Fibroblast of gingiva (primary cell): ENCODE measurements at regions not wholly inside any gene's neighbourhood (a gene's known extent, or its start where the extent isn't known, plus 50 kb on each side); places are given as distances from the start of the nearest gene placed in this dataset.

ENCODE experiments used
- DNase-seq: peaks from one replicate; pipeline ENCODE4 v3.0.0-alpha.2; 2011; ENCODE audit warnings: low read depth

DNA sequence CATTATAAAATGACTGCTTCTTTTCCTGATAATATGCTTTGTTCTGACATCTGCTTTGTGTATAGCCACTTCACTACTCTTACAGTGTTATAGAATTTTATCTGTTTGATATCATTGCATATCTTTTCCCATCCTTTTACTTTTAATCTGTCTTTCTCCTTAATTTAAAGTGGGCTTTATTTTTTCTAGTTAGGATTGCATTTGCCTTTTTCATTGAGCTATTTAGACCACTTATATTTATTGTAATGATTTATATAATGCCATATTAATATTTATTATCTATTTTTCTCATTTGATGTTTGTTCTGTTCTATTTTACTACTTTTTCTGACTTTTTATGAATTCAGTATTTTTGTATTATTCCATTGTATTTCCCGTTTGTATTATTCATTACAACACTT lies 758.7 kb downstream of the TMEM182 start:
- no peak for DNase-seq

DNA sequence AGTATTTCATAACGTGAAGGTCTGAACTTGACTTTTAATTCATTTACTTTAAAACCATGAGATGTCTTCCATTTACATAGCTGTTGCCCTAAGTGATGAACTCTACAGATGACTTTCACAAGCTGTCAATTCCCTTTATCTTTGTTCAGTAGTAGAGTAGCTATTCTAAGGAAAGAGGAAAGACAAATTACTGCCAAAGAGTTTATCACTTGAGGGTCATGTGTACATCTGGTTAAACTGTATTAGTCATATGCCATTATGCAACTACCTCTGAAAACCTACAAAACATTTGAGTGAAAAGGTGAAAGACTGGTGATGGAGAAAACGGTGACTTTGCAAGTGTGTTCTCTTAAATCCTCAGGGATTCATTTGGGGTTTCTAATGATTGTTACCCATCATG lies 763.9 kb downstream of the TMEM182 start:
- no peak for DNase-seq

DNA sequence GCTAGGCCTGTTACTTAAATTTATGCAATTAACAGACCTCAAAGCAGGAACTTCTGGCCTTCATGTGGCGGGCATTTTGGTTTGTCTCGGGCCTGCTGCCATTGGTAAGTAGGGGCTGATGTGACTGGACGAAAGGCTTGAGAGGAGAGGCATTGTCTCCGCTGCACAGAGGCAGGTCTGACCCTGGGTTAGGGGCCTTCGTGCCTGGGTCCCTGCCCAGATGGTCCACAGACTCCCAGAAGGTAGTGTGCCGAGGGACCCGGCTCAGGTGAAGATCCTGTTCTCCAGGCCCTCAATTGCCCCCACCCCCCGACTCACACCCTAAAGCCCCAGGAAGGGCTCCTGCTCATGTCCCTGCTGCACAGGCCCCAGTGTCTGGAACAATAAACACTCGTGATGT lies 764.9 kb downstream of the TMEM182 start:
- no peak for DNase-seq

DNA sequence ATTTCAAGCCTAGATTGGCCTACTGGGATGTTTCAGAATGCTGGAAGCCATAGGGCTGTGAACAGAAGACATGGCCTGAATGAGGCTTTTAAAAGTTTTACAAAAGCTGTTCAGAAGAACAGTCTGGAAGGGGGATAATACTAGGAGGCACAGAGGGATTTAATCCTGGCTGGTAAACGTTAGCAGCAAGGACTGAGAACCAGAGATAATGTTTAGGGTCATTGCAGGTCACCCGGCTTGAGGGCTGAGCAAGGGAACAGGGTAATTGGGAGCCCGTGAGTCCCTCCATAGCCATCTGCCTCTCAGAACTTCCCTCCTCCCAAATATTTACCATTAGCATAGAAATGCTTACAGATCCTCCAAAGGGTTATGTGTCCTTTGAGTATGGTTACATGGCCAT lies 765.4 kb downstream of the TMEM182 start:
- no peak for DNase-seq

DNA sequence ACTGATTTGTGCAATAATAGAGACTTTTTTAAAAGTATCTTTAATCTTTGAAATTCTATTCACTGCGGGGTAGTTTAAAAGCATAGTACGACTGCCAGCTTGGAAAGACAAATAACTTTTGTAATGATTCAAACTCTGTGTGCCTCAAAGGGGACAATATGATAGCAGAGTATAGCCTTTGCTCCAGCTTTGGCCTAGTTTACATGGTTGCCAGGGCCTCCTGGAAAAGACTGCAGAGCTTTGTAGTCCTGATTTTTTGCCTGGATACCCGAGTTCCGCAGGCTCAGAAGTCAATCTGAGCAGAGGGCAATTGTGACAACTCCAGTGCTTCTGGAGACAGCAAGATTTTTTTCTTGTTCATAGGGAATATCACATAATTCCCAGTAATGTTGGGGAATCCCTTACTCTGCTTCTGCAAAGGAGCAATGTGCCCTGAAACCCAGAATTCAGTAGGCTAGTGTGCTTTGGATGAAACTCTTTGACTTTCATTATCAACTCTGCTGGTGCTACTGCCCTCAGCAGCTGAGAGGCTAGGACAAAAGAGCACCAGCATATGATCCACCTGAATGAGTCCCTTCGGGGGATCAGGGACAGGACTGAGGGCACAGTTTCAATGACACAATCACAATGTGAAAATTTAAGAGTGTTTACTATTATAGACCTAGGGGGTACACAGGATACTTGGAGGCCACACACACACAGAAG lies 768.1 kb downstream of the TMEM182 start:
- DNase-seq, result no peak

DNA sequence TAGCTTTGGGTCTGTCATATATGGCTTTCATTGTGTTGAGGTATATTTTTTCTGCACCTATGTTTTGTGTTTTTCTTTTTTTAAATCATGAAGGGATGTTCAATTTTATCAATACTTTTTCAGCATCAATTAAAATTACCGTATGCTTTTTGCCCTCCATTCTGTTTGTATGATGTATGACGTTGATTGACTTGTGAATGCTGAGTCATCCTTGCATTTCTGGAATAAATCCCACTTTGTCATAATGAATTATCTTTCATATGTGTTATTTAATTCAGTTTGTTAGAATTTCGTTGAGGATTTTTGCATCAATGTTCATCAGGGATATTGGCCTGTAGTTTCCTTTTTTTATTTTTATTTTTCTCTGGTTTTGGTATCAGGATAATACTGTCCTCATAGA lies 790.9 kb downstream of the TMEM182 start:
- no peak for DNase-seq

DNA sequence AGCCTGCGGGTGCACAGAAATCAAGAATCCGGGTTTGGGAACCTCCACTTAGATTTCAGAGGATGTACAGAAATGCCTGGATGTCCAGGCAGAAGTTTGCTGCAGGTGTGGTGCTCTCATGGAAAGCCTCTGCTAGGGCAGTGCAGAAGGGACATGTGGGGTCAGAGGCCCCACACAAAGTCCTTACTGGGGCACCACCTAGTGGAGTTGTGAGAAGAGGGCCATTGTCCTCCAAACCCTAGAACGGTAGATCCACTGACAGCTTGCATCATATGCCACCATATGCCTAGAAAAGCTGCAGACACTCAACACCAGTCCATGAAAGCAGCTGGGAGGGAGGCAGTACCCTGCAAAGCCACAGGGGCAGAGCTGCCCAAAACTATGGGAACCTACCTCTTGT lies 833.0 kb downstream of the TMEM182 start:
- no peak for DNase-seq

DNA sequence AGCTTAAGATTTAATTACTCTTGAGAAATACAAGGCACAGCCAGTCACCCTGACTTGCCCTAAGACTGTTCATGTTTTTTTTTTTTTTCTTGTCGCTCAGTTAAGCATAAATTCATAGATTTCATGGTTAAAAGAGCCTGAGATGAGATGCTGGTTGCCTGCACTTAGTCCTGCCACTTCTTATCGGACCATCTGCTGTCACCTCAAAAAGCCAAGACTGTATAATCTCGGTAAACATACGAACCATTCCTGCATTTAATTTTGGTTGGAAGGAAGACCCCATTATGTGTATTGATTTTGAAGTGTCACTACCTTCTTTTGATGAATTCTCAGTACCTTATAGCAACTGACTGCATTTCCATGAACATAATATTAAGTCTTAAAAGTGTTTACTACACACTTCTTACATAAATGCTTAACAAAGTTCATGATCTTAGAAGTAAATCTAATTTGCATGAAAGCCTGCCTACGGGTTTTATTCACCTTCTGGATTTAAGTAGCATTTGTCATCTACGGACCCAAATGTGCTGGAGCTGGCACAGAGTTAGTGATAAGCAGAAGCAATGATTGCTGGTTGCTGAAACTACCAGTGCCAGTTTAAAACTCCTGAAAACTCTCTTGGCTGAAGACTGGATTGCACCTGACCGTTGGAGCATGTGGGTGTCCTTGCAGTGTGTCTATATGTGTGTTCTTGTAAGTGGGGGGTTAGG lies 843.4 kb downstream of the TMEM182 start:
- no peak for DNase-seq

DNA sequence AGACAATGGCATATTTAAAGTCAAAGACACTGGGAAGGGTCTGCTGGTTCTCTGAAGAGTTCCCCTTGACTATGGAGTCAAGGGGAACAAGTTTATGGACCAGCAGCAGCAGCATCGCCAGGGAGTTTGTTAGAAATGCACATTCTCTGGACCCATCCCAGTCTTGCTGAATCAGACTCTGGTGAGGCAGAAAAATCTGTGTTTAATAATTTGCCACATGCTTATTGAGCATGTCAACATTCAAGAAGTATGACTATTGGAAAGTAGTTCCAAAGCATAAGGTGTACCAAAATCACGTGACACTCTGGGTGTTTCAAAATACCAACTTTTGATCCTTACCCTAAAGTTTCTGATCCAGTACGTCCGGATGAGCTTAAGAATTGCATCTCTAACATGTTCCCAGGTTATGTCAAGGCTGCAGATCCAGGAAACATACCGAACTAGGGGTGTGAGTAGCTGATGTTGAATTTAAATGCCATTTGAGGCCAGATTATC lies 853.8 kb downstream of the TMEM182 start:
- no peak for DNase-seq

DNA sequence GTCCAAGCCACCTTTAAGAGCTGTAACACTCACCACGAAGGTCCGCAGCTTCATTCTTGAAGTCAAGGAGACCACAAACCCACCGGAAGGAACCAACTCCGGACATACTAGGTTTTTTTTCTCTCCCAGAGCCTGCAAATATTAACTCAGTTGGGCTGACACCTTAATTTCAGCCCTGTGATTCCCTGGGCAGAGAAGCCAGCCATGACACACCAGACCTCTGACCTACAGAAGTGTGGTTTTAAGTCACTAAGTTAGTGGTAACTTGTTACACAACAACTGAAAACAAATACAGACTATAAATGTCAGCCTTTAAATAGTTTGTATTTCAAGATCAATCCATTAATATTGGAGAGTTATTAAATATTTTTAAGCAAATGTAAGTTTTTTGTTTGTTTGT lies 855.1 kb downstream of the TMEM182 start:
- no peak for DNase-seq

DNA sequence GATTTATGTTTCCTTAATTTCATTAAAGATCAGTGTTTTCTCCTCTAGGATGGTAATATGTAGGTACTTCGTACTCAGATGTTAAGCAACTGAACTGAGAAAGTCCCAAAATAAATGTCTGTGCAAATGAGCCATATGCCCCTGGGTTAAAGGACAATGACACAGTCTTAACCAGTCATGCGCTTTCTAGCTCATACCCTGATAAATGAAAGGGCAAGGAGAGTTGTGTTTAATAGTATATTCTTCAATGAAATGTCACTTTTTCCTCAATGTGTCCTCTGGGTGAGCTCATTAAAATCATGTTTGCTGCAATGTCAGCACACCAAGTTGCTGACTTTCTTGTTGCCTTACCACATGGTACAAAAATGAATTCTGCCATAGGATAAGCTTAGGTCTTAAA lies 856.3 kb downstream of the TMEM182 start:
- DNase-seq, result no peak

DNA sequence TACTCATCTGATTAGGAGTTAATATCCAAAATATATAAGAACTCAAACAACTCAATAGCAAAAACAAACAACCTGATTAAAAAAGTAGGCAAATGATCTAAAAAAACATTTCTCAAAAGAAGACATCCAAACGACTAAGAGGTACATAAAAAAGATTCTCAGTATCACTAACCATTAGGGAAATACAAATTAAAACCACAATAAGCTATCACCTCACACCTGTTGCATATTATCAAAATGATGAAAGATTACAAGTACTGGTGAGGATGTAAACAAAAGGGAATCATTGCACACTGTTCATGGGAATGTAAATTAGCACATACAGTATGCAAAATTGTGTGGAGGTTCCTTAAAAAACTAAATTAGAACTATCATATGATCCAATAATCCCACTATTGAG lies 865.5 kb downstream of the TMEM182 start:
- no peak for DNase-seq

DNA sequence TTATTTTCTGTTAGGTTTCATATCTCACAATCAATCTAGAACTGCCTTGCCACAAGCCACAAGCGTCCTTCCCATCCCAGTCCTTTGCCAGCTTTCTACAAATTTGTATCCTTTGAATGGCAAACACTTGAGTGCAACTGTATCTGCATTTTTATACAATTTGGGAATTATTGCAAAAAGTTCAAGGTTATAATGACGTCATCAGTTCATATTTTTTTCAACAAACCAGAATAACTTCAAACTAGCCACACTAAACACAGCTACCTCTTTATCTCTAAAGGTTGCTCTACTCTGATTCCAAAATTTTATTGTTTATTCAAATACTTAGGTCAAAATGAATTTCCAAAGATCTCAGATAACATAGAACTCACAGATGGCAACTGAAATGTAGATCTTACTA lies 877.1 kb downstream of the TMEM182 start:
- DNase-seq, result no peak

DNA sequence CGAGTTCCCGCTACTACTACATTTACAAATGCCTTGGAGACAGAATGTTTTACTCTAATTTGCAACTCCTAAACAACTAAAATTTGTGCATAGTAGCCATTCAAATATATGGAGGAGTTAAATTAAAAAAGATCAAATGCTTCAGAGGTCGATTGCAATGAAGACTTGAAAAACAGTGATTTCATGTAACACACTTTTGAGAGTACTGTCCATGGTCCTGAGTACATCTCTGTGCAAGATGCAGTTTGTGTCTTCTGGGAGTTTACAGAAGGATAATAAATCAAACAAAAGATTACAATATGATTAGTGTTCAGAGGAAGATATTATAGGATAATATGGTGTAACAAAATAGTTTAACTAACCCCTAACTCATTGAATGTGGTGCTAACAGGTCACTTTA lies 894.7 kb downstream of the TMEM182 start:
- DNase-seq, result no peak

DNA sequence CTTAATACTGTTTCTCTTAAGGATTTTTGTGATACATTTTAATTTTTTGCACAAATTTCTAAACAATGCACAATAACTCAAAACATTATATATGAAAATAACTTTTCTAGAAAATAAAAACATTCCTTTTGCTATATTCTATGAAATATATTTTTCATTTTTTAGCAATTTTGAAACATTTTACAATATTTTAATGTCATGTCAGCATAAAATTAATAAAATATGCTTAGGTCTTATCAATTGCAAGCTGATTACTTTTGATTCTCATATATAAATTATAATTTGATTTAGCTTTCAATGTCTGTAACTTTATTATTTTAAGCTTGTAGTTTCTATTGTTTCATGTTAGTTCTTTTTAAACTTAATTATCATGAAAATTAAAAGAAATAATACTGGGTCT lies 898.7 kb downstream of the TMEM182 start:
- DNase-seq, result no peak

DNA sequence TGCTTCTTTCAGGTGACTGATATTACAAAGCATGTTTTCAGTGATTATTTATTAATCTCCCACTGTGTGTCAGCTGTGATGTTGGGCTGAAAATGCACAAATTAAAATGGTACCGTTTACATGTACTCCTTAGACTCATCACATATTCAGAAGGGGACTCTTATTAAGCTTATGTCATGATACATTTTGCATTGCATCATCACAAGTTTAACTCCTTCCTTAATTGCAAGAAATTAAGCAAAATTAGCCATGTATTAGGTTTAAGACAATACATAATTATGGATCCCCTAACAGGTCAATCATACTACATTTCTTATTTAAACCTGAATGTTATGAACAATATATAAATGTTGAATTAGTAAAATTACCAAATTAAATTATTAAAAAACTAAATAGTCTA lies 899.1 kb downstream of the TMEM182 start:
- DNase-seq, result no peak

DNA sequence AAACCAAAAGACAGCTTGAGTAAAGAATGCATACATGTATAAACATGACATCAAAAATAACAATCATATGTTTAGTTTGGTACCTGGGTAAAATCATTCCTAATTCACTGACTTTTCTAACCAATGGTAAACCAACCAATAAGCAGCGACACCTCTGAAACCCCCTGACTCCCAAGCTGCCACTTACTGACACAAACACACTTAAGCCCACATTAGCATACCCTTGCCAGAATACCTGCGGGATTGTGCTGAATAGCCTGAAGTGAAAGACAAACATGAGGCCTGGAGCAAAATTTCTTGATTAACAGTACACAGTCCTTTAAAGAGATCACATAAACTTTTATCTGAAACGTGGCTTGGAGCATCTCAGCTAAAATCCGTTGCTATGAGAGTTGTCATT lies 902.9 kb downstream of the TMEM182 start:
- DNase-seq, result no peak

DNA sequence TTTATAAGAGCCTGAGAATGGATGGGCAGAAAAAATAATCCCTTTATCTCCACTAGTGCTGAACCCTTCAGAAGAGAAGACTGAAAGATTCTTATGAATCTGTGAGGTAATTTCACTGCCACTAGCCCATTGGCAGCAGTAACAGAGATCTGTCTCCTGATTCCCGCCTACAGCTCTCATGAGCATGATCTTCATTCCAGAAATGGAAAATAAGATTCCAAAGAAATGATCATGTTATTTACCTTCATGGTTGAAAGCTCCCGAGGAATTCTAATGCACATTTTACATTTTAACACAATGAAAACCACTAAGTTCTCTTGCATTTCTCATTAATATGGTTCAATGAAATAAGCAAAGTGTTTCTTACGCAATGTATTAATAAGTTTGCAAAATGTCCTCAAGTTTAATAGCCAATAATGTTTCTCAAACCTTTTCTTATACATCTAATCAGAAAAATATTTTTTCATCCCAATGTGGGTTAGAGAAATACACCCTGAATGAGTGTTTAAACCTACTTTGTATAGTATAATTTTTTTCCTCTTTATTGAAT lies 905.6 kb downstream of the TMEM182 start:
- DNase-seq, result no peak

DNA sequence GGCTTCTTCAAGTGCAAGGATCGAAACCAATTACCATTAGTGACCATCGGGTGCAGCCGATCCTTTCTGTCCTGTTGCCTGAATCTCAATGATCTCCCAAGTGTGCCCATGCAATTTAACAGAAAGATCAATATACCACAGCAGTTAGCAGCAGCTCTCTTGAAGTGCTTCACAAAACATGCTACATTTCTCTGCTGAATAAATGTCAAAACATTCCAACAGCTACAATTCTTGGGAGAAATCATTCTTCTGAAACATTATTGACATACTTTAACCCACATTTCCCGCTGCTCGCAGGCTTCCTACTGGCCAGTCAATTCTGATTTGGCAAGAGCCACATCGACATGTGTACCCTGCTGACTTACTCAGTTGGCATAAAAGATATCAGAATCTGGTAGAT lies 907.7 kb downstream of the TMEM182 start:
- no peak for DNase-seq
